NCI-H1930 (cell line): ENCODE measurements at regions not wholly inside any gene's neighbourhood (a gene's known extent, or its start where the extent isn't known, plus 50 kb on each side); places are given as distances from the start of the nearest gene placed in this dataset.

Experiments
- DNase-seq, 2 experiments: peaks; one replicate each; lab custom pipeline; 2025; lab: John Stamatoyannopoulos, UW

DNA sequence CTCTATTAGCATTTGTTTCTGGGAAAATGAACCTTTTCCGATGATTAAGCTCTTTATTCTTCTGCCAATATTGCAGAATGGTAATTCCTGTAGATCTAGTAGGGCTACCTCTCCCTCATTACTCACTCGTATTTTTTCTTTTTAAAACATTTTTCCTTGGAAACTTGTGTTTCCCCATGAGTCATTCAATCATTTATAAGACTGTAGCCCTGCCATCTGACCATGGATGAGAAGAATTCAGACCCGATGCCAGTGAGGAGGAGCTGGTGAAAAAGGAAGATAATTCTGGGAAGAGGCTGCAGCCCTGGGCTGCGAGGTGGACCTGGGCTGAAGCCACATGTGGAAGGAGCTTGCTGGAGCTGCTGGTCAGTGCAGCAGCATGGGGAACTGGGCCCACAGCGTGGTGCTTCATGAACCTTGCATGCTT, 242.8 kb downstream of the KLF6 start:
- no peak for DNase-seq

- DNase-seq = no peak
Measured at GRCh38 chr10:3539696-3540383, 245.2 kb downstream of the KLF6 start.

DNA sequence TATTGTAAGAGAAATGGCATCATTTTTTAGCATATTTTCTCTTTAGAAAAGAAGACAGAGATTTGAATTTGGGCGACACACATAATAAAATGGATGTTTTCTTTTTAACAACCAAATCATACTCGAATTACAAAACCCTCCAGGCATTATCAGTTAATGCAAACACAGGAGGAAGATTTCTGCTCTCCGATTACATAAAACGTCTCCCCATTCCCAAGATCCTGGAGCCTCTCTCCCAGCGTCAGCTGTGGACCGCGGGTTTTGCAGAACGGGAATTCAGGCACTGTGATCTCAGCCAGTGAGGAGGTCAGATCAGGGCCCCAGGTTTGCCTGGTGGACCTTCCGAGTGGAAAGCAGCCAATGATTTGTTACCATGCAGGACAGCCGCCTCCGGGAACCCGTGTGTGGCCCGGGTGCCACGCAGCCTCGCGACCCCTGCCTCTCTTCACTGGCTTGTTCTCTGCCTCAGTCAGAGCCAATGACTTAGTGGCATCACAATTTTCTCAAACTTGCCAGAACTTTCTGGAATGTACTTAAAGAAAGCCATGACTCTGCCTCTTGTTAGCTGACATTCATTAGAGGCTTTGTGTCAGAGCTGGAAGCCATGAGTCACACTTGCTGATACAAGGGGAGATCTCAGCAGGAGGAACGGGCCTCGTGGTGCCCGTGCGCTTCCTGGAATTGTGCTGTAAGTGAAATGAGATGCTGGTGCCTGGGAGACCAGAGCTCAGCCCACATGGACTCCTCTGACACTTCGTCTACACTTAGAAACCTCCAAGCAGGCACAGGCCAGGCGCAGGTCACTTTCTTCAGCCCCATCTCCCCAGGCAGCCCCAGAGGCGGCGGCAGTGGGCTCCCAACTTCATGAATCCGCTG, 246.1 kb downstream of the KLF6 start:
- DNase-seq = no peak

DNA sequence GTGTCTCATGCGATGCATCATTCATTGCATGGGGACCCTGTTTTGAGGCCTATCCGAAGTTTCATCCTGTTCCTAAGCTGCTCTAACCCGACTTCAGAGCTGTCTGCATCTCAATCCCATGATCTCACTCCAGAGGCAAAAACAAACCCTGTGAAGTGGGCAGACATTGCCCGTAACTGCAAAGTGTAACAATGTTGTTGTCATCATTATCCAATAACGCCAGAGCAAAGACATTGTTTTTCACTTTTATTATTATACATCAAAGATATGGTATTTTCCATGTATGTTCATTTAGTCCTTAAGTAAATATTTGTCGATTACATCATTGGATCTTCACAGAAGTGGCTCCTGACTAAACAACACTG, 246.7 kb downstream of the KLF6 start:
- no peak for DNase-seq

DNA sequence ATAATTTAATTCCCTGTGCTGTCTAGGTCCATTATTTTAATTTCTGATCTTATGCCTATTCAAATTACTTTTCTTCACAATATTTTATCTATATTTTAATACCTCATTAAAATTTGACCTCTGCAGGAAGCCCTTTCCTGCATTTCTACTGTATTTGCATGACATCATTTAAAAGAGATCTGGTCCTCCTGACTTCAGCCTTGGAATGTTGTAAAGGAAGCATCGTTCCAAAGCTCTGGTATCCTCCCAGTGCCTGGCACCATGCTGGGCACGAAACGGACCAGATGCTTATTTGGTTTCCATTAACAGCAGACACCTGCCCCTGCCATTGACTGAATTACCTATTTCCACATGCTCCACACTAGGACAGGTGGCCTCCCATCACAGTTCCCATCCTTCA, 247.5 kb downstream of the KLF6 start:
- no peak for DNase-seq

DNA sequence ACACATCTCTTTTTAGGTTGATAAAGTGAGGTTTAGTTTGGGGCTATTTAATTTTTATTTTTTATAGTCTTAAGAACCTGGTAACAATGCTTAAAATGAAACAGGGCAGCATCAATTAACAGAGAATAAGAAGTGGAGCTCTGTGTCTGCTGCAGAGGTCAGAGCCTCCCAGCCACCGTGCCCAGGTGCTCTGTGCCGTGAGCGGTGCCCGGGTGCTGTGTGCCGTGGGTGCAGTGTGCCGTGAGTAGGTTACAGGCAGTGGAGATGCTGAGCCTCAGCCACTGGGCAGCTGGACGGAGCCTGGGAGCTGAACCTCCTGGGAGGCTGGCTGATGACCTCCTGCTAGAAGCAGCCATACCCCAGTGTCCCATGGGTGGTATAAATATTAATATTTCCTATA, 250.0 kb downstream of the KLF6 start:
- DNase-seq = no peak

DNA sequence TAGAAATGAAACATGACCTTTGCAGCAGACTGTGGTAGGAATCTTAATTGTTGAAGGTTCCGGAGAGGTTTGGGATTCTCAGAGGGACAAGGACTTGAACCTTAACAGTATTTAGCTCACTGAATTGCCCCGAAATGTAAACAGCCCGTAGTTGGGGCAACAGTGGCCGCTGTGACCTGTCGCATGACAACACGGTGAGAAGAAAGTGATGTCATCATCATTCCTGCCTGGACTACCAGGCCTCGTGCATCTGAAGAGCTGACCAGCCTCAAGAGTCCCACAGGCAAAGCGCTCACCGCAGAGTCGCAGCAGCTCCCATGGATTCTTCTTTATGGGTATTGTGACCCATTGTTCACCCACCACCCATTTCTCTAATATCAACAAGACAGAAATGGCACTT, 250.6 kb downstream of the KLF6 start:
- no peak for DNase-seq

GRCh38 chr10:3533296-3533695, 251.7 kb downstream of the KLF6 start:
- no peak for DNase-seq

DNA sequence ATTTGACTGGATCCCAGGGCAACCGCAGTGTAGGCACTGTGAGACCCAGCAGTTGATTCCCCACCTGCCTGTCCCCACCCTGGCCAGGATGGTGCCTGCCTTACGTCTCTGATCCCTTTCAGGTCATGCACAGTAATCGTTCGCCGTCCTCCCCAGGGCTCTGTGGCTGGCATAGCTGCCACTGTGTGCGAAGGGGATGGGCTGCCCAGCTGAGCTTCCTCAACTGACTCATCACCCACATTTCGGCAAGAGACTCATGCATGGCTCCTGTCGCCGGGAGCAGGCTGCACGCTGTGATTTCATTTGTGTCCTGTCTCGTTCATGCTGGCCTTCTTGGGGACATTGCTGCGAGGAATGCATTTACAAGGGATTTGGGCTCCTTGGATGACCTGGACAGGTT, 252.4 kb downstream of the KLF6 start:
- DNase-seq = no peak

GRCh38 chr10:3531670-3532069, 253.3 kb downstream of the KLF6 start:
- no peak for DNase-seq

GRCh38 chr10:3530783-3531645, 254.0 kb downstream of the KLF6 start:
- no peak for DNase-seq

DNA sequence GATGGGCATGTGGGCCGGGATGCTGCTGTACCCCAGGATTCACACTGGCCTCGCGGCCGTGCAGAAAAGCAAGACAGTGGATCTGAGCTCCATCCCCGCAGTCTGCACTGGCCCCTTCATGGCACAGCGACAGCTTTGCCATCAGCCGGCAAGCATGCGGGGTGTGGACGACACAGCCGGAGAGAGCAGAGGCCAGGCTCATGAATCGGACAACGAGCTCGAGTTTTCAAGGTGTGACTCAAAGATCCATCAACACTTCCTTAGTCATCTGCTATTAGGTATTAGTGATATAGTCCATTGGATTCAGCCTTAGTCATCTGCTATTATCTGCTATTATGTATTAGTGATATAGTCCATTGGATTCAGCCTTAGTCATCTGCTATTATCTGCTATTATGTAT, 254.7 kb downstream of the KLF6 start:
- DNase-seq = no peak

- DNase-seq = no peak
Measured at GRCh38 chr10:3529691-3530090, 255.3 kb downstream of the KLF6 start.

- no peak for DNase-seq
Measured at GRCh38 chr10:3528823-3529403, 256.1 kb downstream of the KLF6 start.

GRCh38 chr10:3528271-3528670, 256.7 kb downstream of the KLF6 start:
- DNase-seq = no peak

- DNase-seq = no peak
Measured at GRCh38 chr10:3527869-3528268, 257.1 kb downstream of the KLF6 start.

DNA sequence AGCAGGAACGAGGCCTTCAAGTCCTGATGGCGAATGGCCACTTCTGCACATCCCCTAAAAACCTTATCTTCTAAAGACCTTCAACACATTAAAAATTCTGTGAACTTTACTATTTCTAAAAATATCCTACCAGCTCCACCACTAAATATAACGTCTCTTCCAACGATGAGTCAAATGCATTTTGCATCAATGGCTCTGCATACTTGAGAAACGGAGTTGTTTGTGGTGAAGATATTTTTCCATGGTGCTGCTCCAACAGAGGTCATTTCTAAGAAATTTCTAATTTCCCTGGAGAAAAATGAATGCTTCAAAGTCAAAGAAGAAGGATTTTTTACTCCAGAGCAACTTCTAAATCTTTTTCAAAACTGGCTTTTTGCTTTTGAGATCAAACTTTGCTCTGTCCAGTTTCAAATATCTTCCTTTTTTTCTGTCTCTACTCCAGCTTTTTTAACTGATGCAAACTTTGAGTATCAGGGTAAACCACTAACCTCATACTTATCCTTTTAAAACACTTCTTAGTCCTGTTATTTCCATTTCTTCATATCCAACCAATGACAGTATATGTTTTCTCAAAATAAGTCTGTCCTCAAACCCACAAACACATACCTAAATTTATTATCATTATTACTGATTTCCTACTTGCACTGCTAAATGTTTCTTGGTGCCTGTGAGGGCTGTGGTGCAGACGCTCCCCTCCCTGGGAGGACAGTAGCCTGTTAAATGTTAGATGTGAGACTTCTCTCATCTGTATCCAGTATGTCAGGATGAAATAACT, 258.1 kb downstream of the KLF6 start:
- DNase-seq = no peak

DNA sequence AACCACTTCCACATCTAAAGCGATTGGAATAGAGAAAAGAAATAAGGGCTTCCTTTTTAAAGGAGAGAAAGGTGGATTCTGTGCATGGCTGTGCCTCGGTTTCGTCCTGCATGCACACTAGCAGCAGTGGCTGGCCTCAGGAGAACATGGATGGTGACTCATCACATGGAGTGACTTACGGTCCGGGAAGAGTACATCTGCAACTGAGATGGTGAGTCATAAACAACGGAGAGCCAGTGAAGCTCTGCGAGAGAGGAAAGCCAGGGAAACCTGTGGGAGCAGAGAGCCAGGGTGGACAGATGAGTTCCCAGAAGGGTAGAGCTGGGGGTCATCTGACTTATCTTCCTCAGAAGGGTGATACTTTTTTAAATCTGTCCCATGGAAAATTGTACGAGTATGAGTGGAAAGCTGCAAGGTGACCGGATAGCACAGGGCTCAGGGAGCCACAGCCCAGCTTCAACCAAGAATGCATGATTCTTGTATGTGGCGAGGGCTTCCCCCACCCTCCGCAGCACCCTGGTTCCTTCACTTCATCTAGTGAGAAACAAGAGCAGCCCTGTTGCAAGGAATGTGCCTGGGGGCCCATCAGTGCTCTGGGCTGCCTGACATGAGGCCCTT, 259.1 kb downstream of the KLF6 start:
- DNase-seq = no peak

DNA sequence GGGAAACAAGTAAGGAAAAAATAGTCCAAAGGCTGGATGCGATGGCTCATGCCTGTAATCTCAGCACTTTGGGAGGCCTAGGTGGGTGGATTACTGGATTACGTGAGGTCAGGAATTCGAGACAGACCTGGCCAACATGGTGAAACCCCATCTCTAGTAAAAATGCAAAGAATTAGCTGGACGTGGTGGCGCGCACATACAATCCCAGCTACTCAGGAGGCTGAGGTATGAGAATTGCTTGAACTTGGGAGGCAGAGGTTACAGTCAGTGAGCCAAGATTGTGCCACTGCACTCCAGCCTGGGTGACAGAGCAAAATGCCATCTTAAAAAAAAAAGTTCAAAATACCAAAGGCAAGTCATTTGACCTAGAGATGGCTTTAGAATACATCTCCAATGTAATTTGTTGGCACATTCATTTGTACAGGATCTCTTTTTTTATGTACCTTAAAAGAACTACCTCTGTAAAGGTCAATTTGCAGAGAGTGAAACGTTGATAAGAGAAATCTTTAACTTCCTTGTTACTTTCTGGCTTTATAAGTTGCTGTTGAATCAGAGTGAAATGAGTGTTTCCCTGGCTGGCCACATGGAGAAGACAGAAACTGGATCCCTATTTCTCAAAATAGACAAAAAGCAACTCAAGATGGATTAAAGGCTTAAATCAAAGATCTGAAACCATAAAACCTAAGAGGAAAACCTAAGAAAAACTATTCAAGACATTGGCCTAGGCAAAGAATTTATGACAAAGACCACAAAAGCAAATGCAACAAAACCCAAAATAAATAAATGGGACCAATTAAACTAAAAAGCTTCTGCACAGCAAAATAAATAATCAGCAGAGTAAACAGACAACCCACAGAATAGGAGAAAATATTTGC, 260.7 kb downstream of the KLF6 start:
- DNase-seq = no peak
